Ascending aorta (tissue), 2 donors: ENCODE measurements at regions not wholly inside any gene's neighbourhood (a gene's known extent, or its start where the extent isn't known, plus 50 kb on each side); places are given as distances from the start of the nearest gene placed in this dataset.

ENCODE experiments used
- DNase-seq, 2 donors: peaks; one replicate each; pipeline ENCODE4 v3.0.0-alpha.2; 2019; ENCODE audit warnings: low spot score in 2 of 2
- H3K27ac ChIP-seq, 2 donors: fragments of 200-600 bp; sonication (generic); one replicate each; pipeline ENCODE4 v1.5.1; 2016 to 2017; ENCODE audit warnings: mild to moderate bottlenecking in 1 of 2
- H3K27me3 ChIP-seq: fragments of 200-600 bp; sonication (generic); one replicate; pipeline ENCODE4 v1.5.1; 2017
- H3K36me3 ChIP-seq, 2 donors: fragments of 200-600 bp; sonication (generic); one replicate each; pipeline ENCODE4 v1.5.1; 2016
- H3K4me1 ChIP-seq, 2 donors: fragments of 200-600 bp; sonication (generic); one replicate each; pipeline ENCODE4 v1.5.1; 2016 to 2017; ENCODE audit warnings: mild to moderate bottlenecking in 1 of 2
- H3K4me3 ChIP-seq, 2 donors: fragments of 200-600 bp; sonication (generic); one replicate each; pipeline ENCODE4 v1.5.1; 2016 to 2017; ENCODE audit warnings: mild to moderate bottlenecking in 1 of 2
- H3K9me3 ChIP-seq, 2 donors: fragments of 200-600 bp; sonication (generic); one replicate each; pipeline ENCODE4 v1.5.1; 2016
- intact Hi-C: fragments of 100-400 bp; cut with DNase I; formaldehyde crosslinking; loops from one replicate; pipeline ENCODE4 v1.15.1; 2023
- TF ChIP-seq, protein P1 (sequence below), 3 experiments: fragments of 200-600 bp in 2 of 3; fragments of 450-650 bp in 1 of 3; sonication (generic) in 2 of 3; IDR thresholded peaks; one replicate each; pipeline ENCODE4 v1.5.1; 2016 to 2019; ENCODE audit warnings: antibody characterized with exemption in 3 of 3, mild to moderate bottlenecking in 1 of 3, moderate library complexity in 1 of 3

DNA sequence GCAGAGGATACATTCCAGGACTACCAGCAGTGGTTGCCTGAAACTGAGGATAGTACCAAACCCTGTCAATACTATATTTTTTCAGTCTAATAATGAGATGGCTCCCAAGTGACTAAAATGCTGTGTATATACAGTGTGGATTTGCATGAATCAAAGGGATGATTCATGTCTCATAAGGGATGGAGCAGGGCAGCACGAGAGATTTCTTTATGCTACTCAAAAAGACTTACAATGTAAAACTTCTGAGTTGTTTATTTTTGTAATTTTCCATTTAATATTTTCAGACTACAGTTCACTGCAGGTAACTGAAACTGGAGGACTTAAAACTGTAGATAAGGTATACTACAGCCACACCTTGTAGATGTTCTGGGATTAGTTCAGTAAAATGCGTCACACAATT is 674.7 kb upstream of the SALL1 start:
- H3K27ac ChIP-seq = no peak overlapping the region
- no peaks in the 10 kb centered on the region for H3K4me1 ChIP-seq
- no peaks in the 10 kb centered on the region for H3K27me3 ChIP-seq
- H3K9me3 ChIP-seq = no peaks in the 10 kb centered on the region
- no peaks in the 10 kb centered on the region for H3K36me3 ChIP-seq
- DNase-seq = no peak
- intact Hi-C loops = no loop called here
- H3K4me3 ChIP-seq = no peak overlapping the region
- TF ChIP-seq, protein P1, sequence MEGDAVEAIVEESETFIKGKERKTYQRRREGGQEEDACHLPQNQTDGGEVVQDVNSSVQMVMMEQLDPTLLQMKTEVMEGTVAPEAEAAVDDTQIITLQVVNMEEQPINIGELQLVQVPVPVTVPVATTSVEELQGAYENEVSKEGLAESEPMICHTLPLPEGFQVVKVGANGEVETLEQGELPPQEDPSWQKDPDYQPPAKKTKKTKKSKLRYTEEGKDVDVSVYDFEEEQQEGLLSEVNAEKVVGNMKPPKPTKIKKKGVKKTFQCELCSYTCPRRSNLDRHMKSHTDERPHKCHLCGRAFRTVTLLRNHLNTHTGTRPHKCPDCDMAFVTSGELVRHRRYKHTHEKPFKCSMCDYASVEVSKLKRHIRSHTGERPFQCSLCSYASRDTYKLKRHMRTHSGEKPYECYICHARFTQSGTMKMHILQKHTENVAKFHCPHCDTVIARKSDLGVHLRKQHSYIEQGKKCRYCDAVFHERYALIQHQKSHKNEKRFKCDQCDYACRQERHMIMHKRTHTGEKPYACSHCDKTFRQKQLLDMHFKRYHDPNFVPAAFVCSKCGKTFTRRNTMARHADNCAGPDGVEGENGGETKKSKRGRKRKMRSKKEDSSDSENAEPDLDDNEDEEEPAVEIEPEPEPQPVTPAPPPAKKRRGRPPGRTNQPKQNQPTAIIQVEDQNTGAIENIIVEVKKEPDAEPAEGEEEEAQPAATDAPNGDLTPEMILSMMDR (IDR thresholded peaks at IDR 0.05) = no peak

DNA sequence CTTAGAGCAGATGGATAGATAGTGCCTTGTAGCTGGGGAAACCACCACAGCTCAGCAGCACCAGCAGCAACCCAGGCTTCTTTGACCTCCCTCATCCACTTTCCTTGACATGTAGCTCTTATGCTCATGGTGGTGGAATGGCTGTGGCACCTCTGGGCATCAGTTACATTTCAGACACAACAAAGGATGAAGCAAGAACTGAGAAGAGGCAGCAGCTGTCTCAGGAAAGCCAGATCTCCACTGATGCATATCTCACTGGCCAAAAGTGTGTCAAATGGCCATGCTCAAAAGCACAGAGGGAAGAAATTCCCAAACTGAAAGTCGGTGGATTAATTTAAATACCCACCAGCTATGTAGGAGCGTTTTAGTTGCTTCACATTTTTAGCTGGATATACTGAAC is 671.4 kb upstream of the SALL1 start:
- TF ChIP-seq, protein P1 (IDR thresholded peaks at IDR 0.05) = no peak
- Histone ChIP-seq H3K27ac (no peak overlapping the region), H3K27me3 (no peaks in the 10 kb centered on the region), H3K4me1 (no peaks in the 10 kb centered on the region), H3K9me3 (no peaks in the 10 kb centered on the region), H3K36me3 (no peaks in the 10 kb centered on the region), H3K4me3 (no peak overlapping the region)
- no peak for DNase-seq
- intact Hi-C loops = no loop called here

DNA sequence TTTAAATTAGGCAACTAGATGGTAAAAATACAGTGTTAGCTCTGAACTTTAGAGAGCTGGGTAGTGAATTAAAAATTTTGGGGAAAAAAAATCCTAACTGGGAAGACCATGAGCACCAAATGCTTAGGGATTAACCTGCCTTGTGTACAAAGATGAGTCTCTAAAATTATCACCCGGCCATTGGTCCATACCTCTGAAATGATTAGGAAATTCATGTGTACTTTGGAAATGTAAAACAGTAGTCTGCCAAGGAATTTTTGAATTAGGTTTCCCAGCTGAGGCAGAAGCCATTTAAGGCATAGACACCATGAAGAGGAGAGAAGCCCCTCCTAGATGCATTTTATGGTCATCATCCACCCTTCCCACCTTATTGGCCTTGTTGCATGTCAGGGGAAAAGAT is 670.5 kb upstream of the SALL1 start:
- Histone ChIP-seq H3K27me3 (no peaks in the 10 kb centered on the region), H3K36me3 (no peaks in the 10 kb centered on the region), H3K9me3 (no peaks in the 10 kb centered on the region), H3K4me1 (no peaks in the 10 kb centered on the region), H3K27ac (no peak overlapping the region), H3K4me3 (no peak overlapping the region)
- intact Hi-C loops = no loop called here
- no peak for DNase-seq
- TF ChIP-seq, protein P1 (IDR thresholded peaks at IDR 0.05) = no peak

DNA sequence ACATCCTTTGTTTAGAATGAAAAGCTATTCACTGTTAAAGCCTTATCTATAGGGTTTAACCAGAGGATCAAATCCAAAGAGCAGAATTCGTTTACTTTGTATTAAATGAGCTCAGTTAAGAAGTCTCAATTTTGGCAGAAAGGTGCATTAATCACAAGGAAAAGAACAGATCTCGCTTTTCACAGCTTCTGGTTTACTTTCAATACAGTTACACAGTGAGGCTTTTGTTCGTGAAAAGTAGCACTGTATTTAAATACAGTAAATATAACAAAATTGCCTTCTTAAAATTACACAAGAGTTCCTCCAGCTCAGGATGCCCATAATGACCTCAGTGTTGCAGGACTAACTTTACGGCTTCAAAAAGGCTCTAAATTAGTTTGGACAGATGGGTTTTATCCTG is 669.1 kb upstream of the SALL1 start:
- DNase-seq = no peak
- no peak overlapping the region for H3K4me3 ChIP-seq
- TF ChIP-seq, protein P1 (IDR thresholded peaks at IDR 0.05) = no peak
- H3K27ac ChIP-seq = no peak overlapping the region
- H3K4me1 ChIP-seq = no peaks in the 10 kb centered on the region
- H3K9me3 ChIP-seq = no peaks in the 10 kb centered on the region
- intact Hi-C loops = no loop called here
- H3K36me3 ChIP-seq = no peaks in the 10 kb centered on the region
- no peaks in the 10 kb centered on the region for H3K27me3 ChIP-seq

DNA sequence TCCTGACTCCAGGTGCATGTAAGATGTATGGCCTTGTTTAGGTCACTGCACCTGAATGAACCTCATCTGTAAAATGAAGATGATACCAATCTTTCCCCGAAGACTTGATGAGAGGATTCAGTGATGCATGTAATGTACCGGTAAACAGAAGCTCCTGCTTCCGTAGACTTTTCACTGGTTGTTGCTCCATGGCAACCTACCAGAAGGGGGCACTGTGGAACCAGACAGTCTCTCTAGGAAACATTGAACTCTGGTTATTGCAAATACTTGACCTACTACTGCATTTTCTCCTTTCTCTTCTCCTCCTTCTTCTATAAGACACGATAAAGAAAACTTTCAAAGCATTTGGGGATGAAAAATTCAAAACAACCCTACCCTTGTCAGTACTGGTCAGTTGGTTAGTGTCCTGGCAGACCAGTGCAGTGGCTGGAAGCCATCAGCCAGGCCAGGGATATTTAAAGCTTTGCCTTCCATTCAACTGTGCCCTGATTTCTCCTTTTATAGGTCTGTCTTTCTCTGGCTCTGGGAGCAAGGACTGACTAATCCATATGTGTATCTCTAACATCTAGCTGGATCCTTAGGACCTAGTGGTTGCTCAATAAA is 667.4 kb upstream of the SALL1 start:
- H3K4me1 ChIP-seq = no peaks in the 10 kb centered on the region
- no peak overlapping the region for H3K4me3 ChIP-seq
- TF ChIP-seq, protein P1 (IDR thresholded peaks at IDR 0.05) = peak in 2 of 3 experiments; percentile 10 to 26
- H3K36me3 ChIP-seq = no peaks in the 10 kb centered on the region
- no peaks in the 10 kb centered on the region for H3K27me3 ChIP-seq
- no peak for DNase-seq
- intact Hi-C loops = loop anchor here (5.0 kb wide), 1 partner anchor 169 kb away; no protein-coding TSS in a partner anchor
- H3K27ac ChIP-seq = no peak overlapping the region
- no peaks in the 10 kb centered on the region for H3K9me3 ChIP-seq

DNA sequence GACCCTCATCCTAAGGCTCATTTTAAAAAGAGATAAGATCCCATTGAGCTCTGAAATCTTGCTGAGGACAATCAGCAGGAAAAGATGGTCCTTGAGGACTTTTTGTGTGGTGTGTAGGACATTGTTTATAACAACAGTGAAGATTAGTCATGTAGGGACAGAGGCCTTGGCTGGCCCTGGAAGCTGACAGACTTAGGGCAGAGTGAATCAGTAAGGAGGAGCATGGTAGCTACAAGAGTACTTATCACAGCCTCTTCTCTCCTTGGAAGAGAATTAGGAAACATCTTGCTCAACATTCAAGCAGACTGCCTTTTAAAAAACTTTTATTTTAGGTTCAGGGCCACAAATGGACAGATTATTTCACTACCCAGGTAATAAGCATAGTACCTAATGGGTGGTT is 665.9 kb upstream of the SALL1 start:
- Histone ChIP-seq H3K4me3 (no peak overlapping the region), H3K27ac (no peak overlapping the region), H3K27me3 (no peaks in the 10 kb centered on the region), H3K4me1 (no peaks in the 10 kb centered on the region), H3K36me3 (no peaks in the 10 kb centered on the region), H3K9me3 (no peaks in the 10 kb centered on the region)
- no peak for DNase-seq
- intact Hi-C loops = loop anchor here (5.0 kb wide), 1 partner anchor 170 kb away; no protein-coding TSS in a partner anchor
- TF ChIP-seq, protein P1 (IDR thresholded peaks at IDR 0.05) = no peak
